Right ventricle myocardium inferior (tissue), 1 donor: ENCODE measurements at regions not wholly inside any gene's neighbourhood (a gene's known extent, or its start where the extent isn't known, plus 50 kb on each side); places are given as distances from the start of the nearest gene placed in this dataset.

Experiments
- ATAC-seq: fragments of 200-7000 bp; cut with Tn5 transposase; one replicate; pipeline ENCODE4 v1.9.1; 2020; ENCODE audit warnings: mild to moderate bottlenecking, moderate library complexity
- DNase-seq: peaks from one replicate; pipeline ENCODE4 v3.0.0; 2021; ENCODE audit errors: missing footprints
- intact Hi-C: fragments of 100-400 bp; cut with DNase I; formaldehyde crosslinking; loops from one replicate; pipeline ENCODE4 v1.11.0; 2022
- donor health status: DM: no; HTN: yes; CAD: no; lungs with severe emphysema.

DNA sequence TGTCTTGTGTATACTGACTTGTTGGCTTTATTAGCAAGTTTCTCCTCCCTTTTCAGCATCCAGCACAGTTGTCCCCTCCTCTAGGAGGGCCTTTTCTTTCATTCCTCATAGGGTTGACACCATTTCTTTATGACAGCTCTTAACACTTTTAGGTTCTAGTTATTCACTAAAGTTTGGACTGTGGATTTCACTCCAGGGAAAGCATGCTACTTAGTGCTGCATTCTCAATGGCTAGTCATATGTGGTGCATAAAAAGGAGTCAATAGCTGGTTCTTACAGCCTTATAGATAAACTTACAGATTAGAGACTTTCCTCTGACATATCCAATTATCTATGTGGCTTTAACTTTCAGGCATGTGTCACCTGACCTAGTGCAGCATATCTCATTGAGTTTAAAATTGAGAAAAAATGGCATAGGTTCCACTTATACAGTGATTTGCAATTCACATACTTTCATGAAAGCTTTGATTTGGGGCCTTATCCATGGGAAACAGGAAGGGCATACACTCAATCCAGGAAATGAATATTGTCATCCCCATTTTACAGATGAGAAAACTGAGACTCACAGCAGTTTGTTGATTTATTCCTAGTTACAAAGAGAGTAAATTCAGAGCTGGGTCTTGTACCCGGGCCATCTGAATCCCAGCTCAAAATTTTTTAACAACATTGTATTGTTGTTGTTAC, 289.7 kb downstream of the LPIN1 start:
- intact Hi-C loops, result no loop called here
- no peak for ATAC-seq
- no peak for DNase-seq

DNA sequence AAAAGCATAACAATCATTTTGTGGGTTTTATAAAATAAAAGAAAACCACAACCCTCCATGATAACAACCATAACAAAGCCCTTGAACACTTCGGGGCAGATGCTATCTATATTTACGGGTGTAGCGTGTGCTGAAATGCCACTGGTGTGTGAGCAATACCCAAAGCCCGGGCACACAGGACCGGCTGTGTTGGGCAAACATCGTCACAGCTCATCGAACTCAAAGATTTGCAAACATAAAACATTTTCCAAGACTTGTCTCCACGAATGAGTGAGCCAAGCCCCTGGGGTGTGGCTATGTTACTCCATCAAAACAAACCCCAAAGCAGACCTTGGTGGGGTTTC, 290.2 kb downstream of the LPIN1 start:
- no peak for DNase-seq
- no peak for ATAC-seq
- intact Hi-C loops, result no loop called here

GRCh38 chr2:12037301-12037700, 290.9 kb downstream of the LPIN1 start:
- ATAC-seq, result no peak
- intact Hi-C loops, result no loop called here
- DNase-seq, result no peak

DNA sequence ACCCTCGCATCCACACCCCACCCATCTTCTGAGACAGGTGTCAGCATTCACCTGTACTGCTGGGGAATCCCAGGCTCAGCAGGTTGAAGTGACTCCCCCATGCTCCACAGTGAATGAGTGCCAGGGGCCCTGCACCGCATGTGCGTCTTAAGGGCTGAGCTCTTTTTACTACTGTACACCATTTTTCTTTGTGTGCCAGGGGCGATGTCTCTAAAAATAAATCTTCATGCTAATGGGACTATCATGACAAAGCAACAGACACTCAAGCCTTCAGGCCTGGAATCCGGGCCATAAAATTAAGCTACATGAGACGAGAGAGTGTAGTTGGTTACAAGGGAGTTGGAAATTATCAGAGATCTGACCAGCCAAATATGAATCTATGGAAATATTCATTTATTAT, 294.8 kb downstream of the LPIN1 start:
- intact Hi-C loops, result no loop called here
- DNase-seq (no peak), ATAC-seq (no peak)

GRCh38 chr2:12043131-12043530, 296.7 kb downstream of the LPIN1 start:
- ATAC-seq (no peak), DNase-seq (no peak)
- intact Hi-C loops, result no loop called here

- DNase-seq, result no peak
- intact Hi-C loops, result no loop called here
- ATAC-seq, result no peak
These were observed 298.4 kb downstream of the LPIN1 start for GRCh38 chr2:12044857-12045256.

DNA sequence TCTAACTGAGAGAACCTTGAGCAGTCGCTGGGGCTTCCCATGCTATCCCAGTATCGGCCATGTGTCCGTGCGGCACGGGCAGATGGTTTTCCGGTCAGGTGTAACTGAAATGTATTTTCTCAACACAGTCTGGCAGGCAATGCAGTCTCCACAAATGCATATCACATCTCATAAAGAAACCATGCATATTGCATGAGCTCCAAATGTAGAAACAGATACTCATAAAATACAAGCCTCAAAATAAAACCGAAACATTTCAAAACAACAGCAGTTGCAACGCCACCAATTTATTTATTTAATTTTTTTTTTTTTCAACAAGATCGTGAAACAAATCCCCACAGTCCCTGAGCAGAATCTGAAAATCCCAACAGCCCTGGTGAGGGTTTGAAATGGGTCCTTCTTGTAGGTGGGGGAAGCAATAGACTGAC, 299.4 kb downstream of the LPIN1 start:
- intact Hi-C loops, result no loop called here
- no peak for DNase-seq
- no peak for ATAC-seq

DNA sequence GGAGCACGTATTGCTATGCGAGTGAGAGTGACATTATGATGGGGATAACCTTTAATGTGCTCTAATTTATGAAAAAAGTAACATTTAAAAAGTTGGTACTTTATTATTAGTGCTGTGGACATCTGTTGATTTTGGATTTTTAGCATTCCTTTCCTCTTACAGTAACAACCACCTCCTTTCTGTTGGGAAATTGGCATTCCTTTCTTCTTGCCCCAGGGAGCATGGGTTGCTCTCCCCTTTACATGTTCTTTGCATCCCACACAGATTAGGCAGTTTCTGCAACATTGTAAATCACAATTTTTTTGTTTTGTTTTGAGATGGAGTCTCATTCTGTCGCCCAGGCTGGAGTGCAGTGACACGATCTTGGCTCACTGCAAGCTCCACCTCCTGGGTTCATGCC, 300.2 kb downstream of the LPIN1 start:
- DNase-seq, result no peak
- intact Hi-C loops, result no loop called here
- no peak for ATAC-seq

DNA sequence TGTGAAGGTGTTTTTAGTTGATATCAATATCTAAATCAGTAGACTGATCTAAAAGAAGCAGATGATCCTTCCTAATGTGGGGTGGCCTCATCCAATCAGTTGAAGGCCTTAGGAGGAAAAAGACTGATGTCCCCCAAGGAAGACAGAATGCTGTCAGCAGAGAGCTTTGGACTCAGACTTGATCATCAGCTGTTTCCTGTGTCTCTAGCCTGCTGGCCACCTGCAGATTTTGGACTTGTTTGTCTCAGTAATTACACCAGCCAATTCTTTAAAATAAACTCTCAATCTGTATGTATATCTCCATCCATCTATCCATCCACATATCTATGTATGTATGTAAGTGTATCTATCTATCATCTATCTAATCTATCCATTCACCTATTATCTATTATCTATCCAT, 301.3 kb downstream of the LPIN1 start:
- ATAC-seq, result no peak
- DNase-seq, result no peak
- intact Hi-C loops, result no loop called here

GRCh38 chr2:12048550-12048949, 302.1 kb downstream of the LPIN1 start:
- no peak for ATAC-seq
- intact Hi-C loops, result no loop called here
- DNase-seq, result no peak

DNA sequence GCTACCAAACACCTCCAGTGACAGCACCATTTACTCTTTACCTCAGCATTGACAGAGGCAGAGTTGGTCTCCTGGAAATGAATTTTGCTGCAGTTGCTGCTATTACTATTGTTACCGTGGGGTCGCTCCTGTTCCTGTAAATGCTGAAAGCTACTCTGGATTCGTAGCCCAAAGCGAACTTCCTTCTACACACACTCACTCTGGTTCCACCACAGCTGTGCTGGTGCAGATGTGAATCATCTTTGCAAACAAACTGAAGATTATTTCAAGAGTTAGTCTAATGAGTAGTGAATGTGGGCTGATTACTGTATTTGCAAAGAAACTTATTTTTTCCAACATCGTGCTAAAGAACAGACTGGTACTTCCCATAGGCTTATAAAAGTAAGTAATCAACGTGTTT, 304.0 kb downstream of the LPIN1 start:
- ATAC-seq (no peak), DNase-seq (no peak)
- intact Hi-C loops, result no loop called here

DNA sequence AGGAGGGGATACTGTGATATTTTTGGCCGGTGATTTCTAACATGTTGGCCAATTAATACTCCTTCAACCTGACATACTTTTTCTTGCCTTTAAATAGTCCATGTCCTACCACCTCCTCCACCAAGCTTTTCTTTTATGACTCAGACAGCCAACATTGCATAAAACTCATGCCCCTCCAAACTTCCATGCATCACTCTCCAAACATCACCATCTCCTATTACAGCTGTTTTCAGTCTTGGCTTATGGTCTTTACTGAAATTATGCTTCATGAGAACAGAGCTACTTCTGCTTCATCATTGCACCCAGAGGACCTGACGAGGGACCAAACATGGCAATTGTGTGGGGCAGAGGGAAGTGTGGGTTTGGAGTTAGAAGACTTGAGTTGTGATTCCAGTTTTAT, 305.4 kb downstream of the LPIN1 start:
- no peak for ATAC-seq
- intact Hi-C loops, result no loop called here
- DNase-seq, result no peak

GRCh38 chr2:12052796-12053195, 306.4 kb downstream of the LPIN1 start:
- no peak for ATAC-seq
- DNase-seq, result no peak
- intact Hi-C loops, result no loop called here

DNA sequence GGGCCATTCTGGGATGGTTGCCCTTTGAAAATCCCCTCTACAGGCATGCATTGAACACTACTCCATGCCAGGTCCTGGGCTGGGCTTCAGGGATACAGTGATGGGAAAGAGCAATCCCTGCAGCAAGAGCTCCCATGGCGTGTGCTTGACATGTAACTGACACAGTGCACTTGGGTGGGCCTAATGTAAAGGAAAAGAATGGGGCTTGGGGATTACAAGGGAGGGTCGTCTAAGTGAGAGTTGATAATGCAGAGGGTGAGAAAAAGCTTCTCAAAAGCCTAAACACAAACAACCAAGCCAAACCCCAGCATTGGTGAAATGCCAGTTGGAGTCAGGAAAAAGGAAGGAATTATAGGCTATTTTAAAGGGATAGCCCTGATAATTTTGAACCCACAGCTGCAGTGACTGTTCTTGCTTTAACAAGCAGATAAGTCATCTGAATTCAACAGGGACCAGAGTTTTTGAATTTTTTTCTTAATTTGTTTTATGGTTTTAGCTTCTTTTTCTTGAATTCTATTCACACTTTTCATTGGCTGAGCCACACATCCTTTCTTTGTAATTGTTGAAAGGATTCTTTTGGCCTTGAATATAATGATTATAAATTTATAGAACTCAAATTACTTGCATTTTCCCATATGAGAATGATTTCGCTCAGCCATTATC, 308.7 kb downstream of the LPIN1 start:
- intact Hi-C loops, result no loop called here
- DNase-seq, result no peak
- ATAC-seq, result no peak

DNA sequence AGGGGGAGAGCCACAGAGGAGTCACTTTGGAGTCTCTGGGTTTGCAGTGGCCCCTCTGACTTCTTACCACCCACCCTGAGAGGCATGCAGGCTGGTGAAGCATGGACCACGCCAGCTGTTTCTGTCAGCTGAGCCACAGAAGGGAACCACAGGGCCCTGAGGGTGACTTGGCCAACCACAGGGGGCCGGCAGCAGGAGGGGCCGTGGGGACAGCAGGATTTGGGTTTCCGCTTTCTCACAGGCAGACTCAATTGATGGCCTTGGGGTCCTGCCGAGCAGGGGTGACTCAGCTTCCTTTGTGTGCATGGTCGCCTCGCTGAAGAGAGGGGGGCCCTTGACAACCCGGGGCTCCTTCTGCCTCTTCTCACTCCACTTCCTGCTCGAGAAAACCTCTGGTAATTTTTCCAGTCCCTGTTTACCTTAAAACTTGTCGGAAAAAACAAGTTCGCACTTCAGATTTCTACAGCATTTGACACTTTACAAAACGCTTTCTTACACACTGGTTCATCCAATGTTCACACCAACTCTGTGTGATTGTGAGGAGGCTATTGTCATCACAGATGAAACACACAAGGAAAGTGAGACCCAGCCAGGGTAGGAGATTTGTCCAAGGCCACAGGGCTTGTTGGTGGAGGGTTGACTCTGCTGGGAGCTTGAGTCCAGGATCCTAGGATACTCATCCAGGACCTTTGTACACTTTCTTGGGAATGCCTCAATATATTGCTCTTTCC, 311.2 kb downstream of the LPIN1 start:
- DNase-seq (no peak), ATAC-seq (no peak)
- intact Hi-C loops, result no loop called here

DNA sequence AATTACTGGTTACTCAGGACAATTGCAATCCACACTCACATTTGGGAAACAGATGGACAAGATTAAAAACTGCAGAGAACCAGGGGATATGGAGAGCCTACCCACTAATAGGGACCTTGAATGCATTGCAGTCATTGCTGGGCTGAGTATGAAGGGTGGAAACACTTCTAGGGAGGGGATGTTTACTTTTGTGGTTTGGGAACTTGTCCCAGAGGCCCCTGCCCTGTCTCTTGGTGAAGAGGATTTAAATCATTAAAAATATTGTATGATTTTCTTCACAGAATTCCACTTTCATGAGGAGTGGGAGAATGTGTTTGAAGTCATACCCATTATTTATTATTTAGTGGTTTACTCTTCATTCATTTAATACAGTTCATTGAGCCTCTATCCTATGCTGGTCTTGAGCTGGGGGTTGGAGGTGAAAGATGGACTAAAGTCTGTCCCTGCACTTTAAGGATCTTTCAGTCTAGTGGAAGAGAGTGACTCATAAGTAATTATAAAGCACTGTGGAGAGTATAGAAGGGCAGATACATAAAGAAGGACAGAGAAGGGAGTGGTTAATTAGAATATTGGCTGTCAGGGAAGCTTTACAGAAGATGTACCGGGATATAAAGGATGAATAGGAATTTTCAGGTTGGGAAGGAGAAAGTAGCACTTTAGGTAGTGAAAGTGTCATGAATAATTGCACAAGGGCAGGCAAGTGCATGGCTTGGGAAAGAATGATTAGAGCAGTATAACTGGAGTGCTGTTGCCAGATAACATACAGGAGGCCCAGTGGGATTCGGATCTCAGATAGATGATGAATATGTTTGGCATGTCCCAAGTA, 313.4 kb downstream of the LPIN1 start:
- intact Hi-C loops, result no loop called here
- no peak for ATAC-seq
- no peak for DNase-seq

- DNase-seq (no peak), ATAC-seq (no peak)
- intact Hi-C loops, result no loop called here
These were observed 314.5 kb downstream of the LPIN1 start for GRCh38 chr2:12060886-12061285.

DNA sequence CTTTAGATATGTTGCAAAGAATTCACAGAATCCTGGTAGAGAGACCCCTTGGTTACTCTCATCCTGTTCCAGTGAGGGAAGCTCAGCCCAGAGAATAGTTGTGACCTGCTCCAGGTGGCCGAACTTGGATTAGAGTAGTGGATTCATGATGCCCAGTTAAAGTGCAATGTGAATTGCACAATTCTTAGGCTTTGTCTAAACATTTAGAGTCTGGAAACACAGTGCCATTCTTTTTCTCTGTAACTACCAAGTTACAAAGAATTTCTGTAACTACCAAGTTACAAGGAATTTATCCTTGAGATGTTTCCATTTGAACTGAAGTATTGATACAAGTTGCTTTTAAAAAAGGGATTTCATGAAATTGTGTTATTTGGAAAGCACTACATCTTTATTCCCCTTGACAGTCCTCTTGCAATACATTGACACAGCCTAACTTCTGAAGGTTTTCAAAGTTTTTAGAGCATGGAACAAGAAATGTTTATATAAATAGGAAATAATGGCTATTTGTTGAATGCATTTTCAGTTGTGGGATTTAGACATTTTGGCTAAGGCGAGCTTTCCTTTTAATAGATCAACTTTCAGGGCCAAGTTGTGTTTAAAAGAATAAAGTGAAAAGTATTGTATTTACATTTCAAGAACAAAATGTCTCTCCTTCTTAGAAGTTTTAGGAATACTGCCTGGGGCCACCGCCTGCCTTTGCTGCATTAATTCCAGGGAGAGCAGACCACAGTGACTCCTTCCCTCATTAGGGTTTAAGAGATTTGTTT, 315.0 kb downstream of the LPIN1 start:
- DNase-seq (no peak), ATAC-seq (no peak)
- intact Hi-C loops, result no loop called here

DNA sequence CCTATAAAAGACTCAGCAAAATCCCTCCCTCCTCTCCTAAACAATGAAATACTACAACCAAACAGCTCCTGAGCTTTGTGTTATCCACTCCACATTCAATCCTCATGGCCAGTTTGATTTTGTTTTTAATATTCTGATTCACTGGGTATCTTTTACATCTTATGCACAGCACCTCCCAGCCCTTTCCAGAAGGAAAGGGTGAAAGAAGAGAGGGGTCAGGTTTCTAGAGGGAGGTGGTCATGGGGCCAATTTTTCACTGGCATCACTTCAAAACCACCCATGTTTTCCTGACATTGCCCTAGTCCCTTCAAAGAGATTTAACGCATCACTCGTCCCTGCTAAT, 315.6 kb downstream of the LPIN1 start:
- intact Hi-C loops, result no loop called here
- DNase-seq, result no peak
- no peak for ATAC-seq
